Stimulated activated CD4-positive, alpha-beta T cell treated with anti-CD3 and anti-CD28 coated beads, Interleukin-2, amount 100 ng/mL, for 4 hours (primary cell): ENCODE measurements at regions not wholly inside any gene's neighbourhood (a gene's known extent, or its start where the extent isn't known, plus 50 kb on each side); places are given as distances from the start of the nearest gene placed in this dataset.

Experiments
- DNase-seq: peaks from one replicate; pipeline ENCODE4 v3.0.0-alpha.2; 2020; ENCODE audit warnings: low read depth

- DNase-seq: no peak
Observed at GRCh38 chr6:2562721-2563451, 187.8 kb downstream of the MYLK4 start.

- DNase-seq: no peak
Observed at GRCh38 chr6:2560917-2561698, 189.6 kb downstream of the MYLK4 start.

- DNase-seq: no peak
Observed at GRCh38 chr6:2560140-2560818, 190.4 kb downstream of the MYLK4 start.

- no peak for DNase-seq
Observed at GRCh38 chr6:2558861-2559801, 191.6 kb downstream of the MYLK4 start.

- DNase-seq: no peak
Observed at GRCh38 chr6:2558098-2558680, 192.5 kb downstream of the MYLK4 start.

- no peak for DNase-seq
Observed at GRCh38 chr6:2557181-2557720, 193.5 kb downstream of the MYLK4 start.

- no peak for DNase-seq
Observed at GRCh38 chr6:2556761-2557160, 194.0 kb downstream of the MYLK4 start.

GRCh38 chr6:2554651-2555260, 196.0 kb downstream of the MYLK4 start:
- DNase-seq: no peak

GRCh38 chr6:2552526-2553154, 198.1 kb downstream of the MYLK4 start:
- no peak for DNase-seq

- DNase-seq: no peak
Observed at GRCh38 chr6:2551705-2552104, 199.0 kb downstream of the MYLK4 start.

GRCh38 chr6:2550247-2550646, 200.5 kb downstream of the MYLK4 start:
- no peak for DNase-seq

GRCh38 chr6:2549834-2550233, 200.9 kb downstream of the MYLK4 start:
- DNase-seq: no peak

- no peak for DNase-seq
Observed at GRCh38 chr6:2547355-2547754, 203.4 kb downstream of the MYLK4 start.

GRCh38 chr6:2546901-2547300, 203.8 kb downstream of the MYLK4 start:
- no peak for DNase-seq

GRCh38 chr6:2545383-2546038, 205.2 kb downstream of the MYLK4 start:
- DNase-seq: no peak

GRCh38 chr6:2543321-2543720, 207.4 kb downstream of the MYLK4 start:
- DNase-seq: no peak

GRCh38 chr6:2542858-2543218, 207.9 kb downstream of the MYLK4 start:
- no peak for DNase-seq

- DNase-seq: no peak
Observed at GRCh38 chr6:2542101-2542857, 208.4 kb downstream of the MYLK4 start.

GRCh38 chr6:2536451-2536850, 214.3 kb downstream of the MYLK4 start:
- DNase-seq: no peak
